Stimulated activated CD8-positive, alpha-beta memory T cell treated with anti-CD3 and anti-CD28 coated beads, Interleukin-2, amount 100 ng/mL, for 1 hour (primary cell): ENCODE measurements at regions not wholly inside any gene's neighbourhood (a gene's known extent, or its start where the extent isn't known, plus 50 kb on each side); places are given as distances from the start of the nearest gene placed in this dataset.
"Not testable (repeated sequence)": the region's sequence is repeated elsewhere in the genome, so short reads cannot be mapped to it uniquely, and the experiment has no call there.

Source experiments
- DNase-seq, 2 donors: peaks; one replicate each; pipeline ENCODE4 v3.0.0-alpha.2; 2020; ENCODE audit warnings: low read depth in 2 of 2

DNA sequence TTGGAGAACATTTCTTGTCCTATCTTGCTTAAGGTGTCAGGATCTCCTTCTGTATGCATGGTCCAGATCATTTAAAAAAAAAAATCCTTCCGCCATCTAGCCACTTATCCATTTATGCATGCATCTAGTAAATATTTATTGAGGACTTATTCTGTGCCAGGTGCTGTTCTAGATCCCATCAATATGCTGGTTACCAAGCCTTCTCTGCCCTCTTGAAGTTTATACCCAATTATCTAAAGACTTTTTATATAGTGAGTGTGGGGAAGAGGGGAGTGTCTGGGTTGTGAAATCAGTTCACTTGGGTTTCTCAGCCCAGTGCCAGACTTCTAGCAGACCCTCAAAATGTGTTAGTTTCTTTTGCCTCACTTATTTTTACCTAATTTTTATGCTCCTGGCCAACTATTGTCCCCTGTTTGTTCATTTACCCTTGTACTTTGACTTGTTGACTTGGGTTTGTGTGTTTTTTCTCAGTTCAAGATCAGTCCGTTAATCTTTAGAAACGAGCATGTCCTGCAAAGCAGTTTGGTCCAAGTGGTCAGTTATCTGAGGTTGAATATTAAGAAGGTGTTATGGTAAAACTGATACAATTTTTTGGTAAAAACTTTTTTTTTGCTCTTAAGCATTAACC lies 488.9 kb downstream of the PCNX1 start:
- no peak for DNase-seq

DNA sequence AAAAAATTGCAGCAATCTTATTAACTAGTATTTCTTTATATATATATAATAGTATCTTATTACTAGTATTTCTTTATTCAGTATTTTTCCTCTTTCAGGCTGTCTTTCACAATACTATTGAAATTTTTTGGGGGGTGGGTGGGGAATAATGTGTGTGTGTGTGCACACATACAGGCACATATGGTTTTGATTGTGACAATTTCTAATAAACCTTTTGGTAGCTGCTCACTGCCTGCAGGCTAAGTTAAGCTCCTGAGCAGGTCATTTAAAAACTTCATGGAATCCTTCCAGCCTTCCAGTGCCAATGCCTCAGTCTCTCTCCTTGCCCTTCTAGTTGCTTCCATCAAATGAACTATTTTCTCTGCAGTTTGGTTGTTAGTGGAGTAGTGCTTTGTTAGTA lies 490.1 kb downstream of the PCNX1 start:
- DNase-seq = no peak

DNA sequence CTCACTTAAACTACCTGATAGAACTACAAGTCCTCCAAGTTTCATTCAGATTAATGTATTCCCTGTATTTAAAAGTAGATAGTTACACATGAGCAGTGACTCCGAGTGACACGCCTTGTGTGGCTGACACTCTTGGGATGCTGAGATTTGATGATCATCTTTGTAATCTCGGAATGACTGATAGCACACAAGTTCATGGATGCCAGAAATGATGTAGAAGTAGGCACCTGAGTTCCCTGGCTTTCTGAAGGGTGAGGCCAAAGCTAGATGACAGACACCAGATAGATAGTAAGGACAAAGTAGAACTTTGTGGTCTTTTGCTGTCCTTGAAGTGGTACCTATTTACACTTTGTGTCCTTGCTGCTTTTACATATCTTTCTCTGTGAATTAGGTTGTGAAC lies 491.2 kb downstream of the PCNX1 start:
- no peak for DNase-seq

DNA sequence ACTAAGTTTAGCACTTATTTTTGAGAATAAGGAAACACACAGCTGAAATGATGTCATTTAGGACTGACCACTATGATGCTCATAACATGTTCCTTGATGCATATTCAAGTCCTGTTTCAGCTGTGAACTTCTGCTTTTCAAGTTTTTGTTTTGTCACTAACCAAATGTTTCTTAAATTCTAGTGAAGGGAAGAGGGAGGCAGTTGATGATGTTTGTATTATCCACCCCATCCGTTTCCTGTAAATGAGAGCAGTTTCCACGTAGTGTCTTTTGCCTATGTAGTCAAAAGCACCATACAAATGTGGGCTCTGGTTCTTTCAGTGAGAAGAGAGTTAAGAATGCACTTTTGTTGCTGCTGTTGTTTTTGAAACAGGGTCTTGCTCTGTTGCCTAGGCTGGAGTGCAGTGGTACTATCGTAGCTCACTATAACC lies 491.8 kb downstream of the PCNX1 start:
- DNase-seq = no peak

DNA sequence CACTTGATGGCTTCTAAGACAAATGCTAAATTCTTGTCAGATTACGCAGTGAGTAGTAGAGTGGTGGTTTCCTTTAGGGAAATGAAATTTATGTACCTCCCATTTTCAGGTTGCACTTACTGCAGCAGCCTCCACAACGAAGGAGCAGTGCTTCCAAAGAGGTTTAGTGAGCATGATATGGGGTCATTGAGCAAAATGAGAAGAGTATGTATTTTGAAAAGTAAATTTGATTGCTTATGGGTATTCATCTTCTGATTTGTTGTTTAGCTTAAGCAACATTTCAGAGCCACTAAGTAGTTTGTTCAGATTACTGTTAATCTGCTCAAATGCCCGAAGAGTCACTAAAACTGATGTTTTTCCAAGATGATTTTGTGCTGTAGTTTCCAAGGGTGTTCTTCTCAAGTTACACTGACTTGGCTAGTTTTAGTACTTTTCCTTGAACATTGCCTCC lies 493.6 kb downstream of the PCNX1 start:
- no peak for DNase-seq

DNA sequence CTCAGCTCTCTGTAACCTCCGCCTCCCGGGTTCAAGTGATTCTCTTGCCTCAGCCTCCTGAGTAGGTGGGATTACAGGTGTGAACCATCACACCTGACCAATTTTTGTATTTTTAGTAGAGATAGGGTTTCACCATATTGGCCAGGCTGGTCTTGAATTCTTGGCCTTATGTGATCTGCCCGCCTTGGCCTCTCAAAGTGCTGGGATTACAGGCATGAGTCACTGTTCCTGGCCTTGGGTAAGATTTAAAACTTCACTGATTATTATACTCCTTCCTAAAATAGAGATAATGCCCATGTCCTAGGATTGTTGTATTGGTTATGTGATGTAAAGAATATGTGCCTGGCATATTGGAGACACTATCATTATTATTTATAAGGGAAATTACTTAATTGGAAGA lies 495.2 kb downstream of the PCNX1 start:
- not testable (repeated sequence) for DNase-seq

DNA sequence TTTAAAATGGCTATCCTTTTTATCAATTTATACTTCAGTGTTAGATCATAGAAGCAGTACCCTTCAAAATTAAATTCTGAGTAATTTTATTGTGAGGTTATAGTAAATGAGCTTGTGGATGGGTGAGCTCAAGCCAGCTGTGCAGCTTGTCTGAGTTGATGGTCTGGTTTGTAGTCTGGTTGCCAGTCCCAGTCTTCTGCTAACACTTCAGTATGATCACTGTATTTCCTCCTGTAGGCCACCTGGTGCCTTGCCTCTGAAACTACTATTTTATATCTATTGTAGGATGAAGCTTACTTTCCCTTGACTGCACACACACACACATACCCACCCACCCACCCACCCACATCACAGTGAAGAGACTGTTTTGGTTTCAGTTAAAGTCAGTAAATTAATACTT lies 496.4 kb downstream of the PCNX1 start:
- DNase-seq = no peak

DNA sequence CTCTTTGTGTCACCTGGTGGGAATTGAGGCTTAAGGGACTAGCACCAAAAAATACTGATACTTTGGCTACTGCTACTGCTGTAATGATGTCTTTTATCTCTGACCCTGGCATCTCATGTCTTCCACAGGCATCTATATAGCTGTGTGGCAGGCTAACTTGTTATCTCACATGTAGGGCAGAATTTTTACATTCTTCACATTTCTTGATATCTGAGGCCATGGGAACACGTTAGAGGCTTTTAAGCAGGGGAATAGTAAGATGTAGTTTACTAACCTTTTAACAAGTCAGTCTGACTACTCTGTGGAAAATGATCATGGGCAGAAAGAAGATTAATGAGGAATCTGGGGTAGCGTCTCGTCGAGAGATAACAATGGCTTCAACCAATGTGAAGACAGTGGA lies 498.4 kb downstream of the PCNX1 start:
- no peak for DNase-seq

DNA sequence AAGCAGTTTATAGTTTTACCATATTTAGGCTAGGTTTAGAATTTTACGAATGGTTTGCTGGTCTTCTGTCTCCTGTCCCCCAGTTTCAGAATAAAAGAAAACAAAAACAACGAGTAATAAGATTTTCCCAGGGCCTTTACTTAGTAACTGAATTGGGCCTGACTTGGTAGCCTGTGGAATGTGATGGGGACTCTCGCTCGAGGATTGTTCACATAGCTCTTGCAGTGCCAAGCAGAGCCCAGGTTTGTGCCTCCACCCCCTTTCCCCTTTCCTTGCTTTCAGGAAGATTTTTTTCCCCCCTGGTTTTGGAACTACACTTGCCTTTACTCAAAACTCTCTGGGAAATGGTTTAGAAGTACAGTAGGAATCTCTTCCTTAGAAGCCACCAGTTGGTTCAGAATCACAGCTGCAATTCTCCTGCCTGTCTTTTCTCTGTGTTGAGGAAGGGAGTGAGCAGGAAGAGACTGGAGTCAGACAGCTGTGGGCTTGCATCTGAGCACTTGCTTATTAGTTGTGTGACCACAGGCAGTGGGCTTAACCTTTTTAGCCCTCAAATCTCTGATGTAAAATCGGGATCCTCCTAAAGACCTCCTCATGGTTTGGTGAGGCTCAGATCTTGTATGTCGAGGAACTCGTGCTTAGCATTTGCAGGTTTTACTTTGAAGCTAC lies 501.2 kb downstream of the PCNX1 start:
- DNase-seq = no peak

DNA sequence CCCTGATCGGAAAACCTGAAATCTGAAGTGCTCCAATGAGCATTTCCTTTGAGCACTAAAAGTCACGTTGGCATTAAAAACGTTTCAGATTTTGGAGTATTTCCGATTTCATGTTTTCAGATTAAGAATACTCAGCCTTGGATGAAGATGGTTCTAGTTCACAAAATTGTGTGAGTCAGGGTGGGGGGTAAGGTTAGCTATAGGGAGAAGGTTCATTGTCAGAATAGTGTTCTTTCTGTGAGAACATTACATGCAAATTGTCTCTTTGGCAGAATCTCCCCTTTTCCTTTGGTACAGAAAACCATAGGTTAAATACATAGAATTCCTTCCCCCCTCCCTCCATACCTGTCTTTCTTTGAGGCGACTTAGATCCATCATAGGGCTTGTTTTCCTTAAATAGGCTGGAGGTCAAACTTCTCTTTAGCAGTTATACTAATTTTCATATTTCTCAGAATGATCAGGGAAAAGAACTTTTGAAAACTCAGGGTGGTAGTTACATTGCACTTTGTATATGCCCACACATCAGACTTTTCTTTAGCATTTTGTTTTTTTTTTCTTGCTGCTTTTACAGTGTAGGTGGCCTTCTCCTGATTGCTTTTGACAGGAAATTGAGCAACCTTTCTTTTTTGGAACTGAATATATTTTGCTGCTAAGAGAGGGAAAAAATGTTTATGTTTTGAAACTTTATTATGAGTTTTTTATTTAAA lies 503.5 kb downstream of the PCNX1 start:
- DNase-seq = no peak

DNA sequence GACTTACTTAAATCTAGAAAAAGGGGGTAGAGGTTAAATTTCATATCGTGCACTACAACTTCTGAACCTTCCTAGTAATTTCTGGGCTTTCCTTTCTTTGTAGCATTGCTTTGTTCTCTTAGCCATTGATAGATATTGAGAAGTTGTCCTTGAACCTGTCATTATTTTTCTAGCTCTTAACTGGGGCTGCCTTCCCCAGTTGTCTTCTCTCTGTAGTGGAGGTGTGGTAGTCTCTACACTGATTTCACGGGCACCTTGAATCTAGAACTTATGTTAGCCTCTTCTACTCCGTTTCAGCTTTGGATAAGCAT lies 504.0 kb downstream of the PCNX1 start:
- no peak for DNase-seq

DNA sequence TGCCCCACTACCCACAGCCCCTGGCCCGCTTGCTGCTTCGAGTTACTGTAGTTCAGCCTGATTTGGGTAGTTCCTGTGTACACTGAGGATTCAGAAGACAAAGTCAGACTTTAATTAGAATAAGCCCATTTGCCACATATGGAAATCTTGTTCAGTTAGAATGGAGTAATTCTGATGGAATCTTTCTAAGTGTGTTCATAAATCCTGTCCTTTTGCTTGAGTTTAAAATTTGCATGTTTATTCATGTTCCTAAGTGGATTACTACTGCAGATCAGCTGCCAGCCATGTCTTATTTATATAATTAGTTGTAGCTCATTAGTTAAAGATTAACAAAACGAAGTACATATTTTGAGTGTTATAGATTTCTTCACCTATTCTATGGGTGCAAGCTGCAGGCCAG lies 504.5 kb downstream of the PCNX1 start:
- DNase-seq = no peak

DNA sequence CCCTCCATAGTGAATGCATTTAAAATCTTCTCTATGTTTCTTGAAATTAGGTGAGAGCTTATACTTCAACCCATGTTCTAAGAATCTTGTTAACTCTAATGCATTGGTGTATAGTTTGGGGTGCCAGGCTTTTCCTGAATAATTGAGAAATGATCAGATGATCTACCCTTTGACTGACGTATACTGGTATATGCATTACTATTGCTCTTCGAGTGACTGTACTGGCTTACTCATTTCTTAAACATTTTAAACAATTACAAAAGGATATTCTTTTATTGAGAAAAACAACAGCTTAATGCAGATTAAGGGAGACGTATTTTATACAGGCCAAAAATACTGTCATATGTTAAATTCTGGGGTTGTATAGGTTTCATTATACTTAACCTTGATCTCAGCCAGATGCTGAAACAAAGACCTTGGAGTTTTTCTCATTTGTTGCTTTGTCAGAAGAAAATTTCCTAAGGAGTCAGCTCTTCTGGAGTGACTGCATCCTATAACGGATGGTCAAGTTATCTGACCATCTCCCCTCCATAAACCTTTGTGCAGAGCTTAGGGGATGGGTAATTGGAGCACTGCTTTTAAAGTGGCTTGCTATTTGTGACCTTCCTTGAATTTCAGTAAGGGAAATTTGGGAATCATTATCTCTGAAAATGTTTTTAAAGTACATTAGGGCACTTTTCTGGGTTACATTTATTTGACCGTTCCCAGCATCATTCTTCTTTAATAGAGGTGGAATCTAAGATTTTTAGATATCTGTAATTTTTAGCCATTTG lies 507.6 kb downstream of the PCNX1 start:
- DNase-seq = no peak

DNA sequence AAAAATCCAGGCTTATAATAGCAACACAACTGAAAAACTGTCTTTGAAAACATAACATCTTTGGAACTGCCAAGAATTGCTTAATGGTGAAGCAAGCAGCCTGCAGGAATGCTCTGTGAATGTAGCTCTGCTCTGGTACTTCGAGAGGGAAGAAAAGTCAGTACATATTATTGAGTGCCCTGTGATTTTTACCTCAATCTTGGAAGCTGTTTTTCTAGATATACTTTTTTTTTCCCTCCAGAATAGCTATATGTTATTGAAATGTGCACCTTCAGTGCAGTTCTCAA lies 508.1 kb downstream of the PCNX1 start:
- DNase-seq = no peak

DNA sequence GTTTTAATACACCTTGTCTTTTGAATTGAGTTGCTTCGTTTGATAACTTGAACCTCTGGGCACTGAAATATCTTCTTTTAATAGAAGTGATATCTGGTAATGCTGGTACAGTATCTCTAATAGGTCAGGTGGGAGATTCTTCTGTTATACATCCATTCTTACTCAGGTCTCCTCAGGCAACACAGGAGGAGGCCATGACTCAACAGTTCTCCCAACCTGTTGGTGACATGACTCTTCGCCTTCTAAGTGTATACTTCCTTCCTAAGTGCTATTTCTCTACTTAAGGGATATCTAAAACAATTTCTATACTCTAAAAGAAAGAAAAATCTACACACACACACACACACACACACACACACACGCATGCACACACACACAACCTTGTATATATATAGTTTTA lies 509.1 kb downstream of the PCNX1 start:
- DNase-seq = no peak

DNA sequence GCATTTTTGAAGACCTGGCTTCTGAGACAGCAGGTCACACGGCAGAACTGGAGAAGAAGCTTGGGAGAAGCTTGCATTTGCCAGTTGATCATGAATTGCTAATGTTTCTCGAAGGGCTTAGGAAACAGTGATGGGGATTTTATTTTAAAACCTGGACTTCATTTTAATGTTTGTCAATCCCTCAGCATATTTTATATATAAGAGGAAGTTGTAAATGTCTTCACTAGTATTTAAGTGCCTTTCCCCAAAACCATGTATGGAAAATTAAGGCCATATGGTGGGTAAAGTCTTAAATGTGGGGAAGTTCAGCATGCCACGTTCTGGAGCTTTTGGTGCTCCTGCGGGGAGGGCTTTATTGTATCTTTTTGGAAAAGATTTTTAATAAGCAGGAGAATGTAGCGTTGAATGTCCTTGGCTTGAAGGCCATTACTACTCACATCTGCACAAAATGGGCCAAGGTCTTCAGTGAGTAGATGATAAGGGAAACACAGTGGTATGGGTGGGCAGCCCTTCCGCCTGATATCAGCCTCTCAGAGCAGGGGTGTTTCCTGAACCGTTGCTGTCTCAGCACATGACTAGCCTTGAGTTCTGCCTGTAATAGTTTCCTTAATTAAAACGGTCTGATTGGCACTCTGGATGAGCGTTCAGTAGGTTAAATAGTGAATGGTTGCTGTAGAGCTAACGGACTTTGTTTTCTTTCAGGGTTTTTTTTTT lies 511.4 kb downstream of the PCNX1 start:
- DNase-seq = no peak

DNA sequence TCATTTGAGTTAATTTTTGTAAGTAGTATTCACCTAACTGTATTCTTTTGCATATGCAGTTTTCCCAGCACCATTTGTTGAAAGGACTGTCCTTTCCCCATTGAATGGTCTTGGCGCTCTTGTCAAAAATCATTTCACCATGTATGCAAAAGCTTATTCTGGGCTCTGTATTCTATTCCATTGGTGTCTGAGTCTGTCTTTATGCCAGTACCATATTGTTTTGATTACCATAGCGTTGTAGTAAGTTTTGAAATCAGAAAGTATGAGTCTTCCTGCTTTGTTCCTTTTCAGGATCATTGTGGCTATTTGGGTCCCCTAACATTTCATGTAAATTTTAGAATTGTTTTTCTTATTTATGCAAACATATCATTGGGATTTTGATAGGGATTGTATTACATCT lies 508.7 kb upstream of the RGS6 start:
- DNase-seq = no peak

DNA sequence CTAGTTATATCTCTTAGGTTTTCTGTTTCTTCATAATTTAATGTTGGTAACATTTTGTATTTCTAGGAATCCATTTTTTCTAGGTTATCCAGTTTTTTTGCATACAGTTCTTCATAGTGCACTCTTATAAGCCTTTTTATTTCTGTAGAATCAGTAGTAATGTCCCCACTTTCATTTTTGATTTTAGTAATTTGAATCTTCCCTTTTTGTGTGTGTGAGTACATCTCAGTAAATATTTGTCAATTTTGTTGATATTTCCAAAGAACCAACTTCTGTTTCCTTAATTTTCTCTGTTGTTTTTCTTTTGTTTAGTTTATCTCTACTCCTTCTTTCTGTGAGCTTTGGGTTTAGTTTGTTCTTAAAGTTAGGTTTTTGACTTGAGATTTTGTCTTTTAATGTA lies 507.3 kb upstream of the RGS6 start:
- no peak for DNase-seq

DNA sequence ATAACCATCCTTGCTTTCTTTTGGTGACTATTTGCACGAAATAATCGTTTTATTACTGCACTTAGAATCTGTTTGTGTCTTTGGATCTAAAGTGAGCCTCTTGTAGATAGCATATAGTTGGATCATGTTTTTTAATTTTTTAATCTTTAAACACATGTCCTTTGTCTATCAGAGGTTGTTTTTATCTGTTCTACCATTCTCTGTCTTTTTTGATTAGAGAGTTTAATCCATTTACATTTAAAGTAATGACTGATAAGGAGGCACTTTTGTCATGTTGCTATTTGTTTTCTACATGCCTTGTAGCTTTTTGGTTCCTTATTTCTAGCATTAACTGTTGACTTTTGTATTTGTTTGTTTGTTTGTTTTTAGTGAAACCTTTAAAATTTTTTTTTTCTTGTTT lies 506.2 kb upstream of the RGS6 start:
- DNase-seq = no peak

DNA sequence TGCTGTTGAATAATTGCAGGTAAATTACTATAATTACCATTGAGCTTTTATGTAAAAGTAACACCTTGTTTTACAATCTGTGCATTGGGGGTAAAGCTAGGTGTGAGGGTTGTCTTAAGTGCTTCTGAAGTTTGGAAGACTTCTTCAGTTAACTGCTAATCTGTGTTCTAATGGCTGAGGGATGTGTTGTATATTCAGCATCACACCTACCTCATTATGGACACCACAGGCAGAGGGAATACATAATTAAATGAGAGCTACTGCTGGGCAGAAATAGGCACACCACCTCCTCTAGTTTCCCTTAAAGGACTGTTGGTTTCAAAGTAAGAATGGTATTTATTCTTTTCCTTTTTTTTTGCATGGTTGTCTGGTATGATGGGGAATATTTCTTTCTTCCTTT lies 502.3 kb upstream of the RGS6 start:
- DNase-seq = no peak

DNA sequence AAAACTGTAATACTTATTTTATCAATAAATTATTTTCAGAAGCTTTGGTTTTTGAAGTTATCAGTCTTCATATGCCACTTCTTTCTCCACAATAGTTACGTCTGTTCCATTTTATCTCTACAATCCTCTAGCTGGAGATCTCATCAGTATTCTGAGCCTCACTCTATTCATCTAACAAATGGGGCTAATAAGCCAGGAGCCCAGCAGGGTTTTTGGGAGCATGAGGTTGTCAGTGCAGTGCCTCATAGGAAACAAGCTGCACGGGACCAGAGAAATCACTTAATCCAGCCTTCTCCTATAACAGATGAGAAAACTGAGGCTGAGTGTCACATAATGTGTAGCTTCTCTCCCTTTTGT lies 501.9 kb upstream of the RGS6 start:
- DNase-seq = no peak

DNA sequence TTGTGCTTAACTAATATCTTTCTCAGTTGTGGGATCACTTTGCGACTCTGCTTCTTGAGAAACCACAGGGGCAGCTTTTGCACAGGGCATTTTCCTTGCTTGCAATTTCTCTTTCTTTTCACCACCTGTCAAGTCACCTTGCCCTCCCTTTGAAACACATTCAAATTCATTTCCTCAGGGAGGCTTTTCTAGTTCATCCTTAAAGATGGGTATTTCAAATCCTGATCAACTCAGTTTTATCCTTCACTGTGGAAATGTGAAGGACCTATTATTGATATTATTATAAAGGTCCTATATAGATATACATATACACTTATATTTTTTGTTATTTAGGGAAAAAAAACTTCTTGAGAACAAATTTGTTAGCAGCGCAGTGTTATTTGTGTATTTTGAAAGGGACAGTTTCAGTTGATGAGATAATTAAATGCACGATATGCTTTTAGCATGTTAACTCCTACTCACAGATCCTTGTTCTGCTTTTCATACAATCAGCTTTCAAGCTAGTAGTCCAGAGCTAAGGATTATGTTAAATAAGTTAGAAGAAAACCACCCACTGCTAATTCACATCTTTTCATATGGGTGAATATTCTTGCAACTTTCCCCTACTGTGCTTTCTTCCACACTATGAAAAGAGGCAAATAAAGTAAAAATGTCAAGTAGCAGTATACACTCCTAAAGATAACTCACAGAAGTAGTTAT lies 501.4 kb upstream of the RGS6 start:
- no peak for DNase-seq
